Sigmoid colon (tissue), 4 donors: ENCODE measurements at regions not wholly inside any gene's neighbourhood (a gene's known extent, or its start where the extent isn't known, plus 50 kb on each side); places are given as distances from the start of the nearest gene placed in this dataset.

Experiments used
- CTCF ChIP-seq, 4 experiments: fragments of 450-650 bp in 3 of 4; fragments of 200-600 bp in 1 of 4; IDR thresholded peaks; one replicate each; pipeline ENCODE4 v1.5.1; 2016 to 2019; ENCODE audit warnings: antibody characterized with exemption in 4 of 4, mild to moderate bottlenecking in 3 of 4, moderate library complexity in 2 of 4
- EP300 ChIP-seq, 4 donors: sonication (generic); formaldehyde crosslinking; IDR thresholded peaks; one replicate each; pipeline ENCODE4 v1.6.1; 2017; ENCODE audit warnings: antibody characterized with exemption in 4 of 4
- POLR2A ChIP-seq, 2 donors: fragments of 450-650 bp; IDR thresholded peaks; one replicate each; pipeline ENCODE4 v1.6.1; 2016; ENCODE audit warnings: antibody characterized with exemption in 2 of 2, mild to moderate bottlenecking in 2 of 2, moderate library complexity in 2 of 2
- POLR2AphosphoS5 ChIP-seq, 4 donors: sonication (generic); formaldehyde crosslinking; IDR thresholded peaks; one replicate each; pipeline ENCODE4 v1.6.1; 2017; ENCODE audit warnings: antibody characterized with exemption in 4 of 4

GRCh38 chr2:206379886-206380285, 63.4 kb upstream of the ADAM23 start:
- no peak for TF ChIP-seq POLR2A (IDR thresholded peaks at IDR 0.05)
- TF ChIP-seq CTCF (IDR thresholded peaks at IDR 0.05) = no peak
- TF ChIP-seq EP300 (IDR thresholded peaks at IDR 0.05) = no peak
- TF ChIP-seq POLR2AphosphoS5 (IDR thresholded peaks at IDR 0.05) = no peak
